Femur (tissue), 1 donor: ENCODE measurements at regions not wholly inside any gene's neighbourhood (a gene's known extent, or its start where the extent isn't known, plus 50 kb on each side); places are given as distances from the start of the nearest gene placed in this dataset.
A peak's percentile ranks its signal among the peaks of the same experiment; 100 is the strongest.
"Not testable (repeated sequence)": the region's sequence is repeated elsewhere in the genome, so short reads cannot be mapped to it uniquely, and the experiment has no call there.

ENCODE experiments used
- DNase-seq: peaks from one replicate; pipeline ENCODE4 v3.0.0-alpha.2; 2017

DNA sequence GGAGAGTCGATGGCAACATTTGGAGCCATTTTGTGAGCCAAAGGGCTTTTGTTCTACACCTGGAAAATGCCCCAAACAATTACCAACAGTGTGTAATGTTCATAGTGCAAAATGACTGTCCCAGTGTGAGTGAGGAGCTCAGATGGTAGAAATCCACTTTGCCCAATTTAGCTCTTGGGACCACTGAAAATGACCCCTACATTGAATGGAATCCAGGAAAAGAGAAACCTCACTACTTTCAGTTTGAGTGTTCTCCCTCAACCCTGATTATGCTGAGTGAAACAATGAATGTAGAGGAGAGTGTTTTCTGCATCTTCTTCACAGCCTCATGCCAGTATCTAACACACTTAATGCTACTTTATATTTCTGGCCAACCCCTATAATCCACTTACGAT is 84.9 kb upstream of the NRN1 start:
- no peak for DNase-seq

DNA sequence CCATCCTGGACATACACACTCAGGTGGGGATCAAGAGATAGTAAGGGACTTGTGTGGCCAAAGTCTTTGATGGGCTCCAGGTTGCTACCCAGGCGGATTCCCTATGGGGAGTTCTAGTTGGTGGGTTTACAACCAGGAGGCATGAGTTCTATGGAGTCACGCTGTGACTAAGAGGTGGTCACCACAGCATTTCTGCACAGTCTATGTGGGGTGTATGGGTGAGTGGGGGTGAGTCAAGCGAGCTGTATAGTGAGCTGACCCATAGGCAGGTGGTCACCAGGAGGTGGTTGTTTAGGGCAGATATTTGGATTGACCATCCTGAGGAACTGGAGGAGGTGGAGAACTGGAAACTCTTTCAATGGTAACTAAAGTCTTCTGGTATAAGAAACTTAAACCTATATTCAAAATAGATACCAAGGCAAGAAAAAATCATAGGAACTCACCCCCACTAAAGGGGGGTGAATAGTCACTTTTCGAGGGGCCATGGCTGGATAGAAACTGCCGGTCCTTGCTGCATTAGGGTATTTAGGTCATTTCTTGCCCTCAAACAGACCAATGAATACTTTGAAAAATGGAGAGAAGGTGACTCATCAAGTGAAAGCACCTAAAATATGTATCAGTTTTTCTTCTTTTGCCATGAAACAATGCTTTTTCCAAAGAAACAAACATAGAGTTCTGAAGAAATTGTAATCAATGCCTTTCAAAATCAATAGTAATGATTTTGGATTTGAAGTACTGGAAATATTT is 84.3 kb upstream of the NRN1 start:
- no peak for DNase-seq

DNA sequence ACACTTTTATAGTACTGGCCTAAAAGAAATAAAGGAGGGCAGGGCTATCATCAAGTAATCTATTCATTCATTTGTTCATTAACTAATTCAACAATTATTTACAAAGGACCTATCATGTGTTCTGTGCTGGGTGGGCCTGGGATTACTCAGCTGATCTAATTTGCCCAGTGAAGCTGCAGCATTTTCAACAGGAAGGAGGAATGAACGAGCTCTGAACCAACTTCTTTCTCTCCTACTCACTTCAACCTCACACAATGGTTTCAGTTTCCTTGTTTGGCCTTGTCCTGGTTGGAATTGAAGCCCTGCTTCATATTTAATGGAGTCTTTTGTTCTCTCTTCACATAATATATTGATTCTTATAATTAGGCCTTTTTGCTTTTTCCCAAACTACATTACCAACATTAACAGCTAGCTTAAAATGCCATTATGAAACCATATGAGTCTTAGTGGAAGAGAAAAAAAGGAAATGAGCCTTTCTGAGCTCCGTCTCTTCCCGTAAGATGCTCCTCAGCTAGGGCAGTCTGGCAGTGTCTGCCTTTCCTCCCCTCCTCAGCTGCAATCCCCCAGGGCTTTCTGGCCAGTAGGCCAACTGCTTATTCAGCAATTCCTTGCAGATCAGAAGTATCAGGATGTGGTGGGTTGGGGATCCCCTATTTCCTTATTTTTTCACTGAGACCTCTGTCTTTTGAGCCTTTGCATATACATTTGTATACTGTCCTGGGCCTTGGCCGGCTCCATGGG is 79.4 kb upstream of the NRN1 start:
- DNase-seq: peak; percentile 21

- DNase-seq: no peak
These were observed 74.2 kb upstream of the NRN1 start for GRCh38 chr6:6080975-6081374.

GRCh38 chr6:6074190-6074589 is 67.5 kb upstream of the NRN1 start:
- no peak for DNase-seq

DNA sequence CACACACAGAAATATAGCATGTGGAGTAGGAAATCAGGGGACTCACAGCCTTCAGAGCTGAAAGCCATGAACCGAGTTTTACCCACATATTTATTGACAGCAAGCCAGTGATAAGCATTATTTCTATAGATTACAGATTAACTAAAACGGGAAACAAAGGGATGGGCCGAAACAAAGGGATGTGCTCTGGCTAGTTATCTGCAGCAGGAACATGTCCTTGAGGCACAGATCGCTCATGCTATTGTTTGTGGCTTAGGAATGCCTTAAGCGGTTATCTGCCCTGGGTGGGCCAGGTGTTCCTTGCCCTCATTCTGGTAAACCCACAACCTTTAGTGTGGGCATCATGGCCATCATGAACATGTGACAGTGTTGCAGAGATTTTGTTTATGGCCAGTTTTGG is 61.4 kb upstream of the NRN1 start:
- DNase-seq: not testable (repeated sequence)

- no peak for DNase-seq
These were observed 51.3 kb upstream of the NRN1 start for GRCh38 chr6:6058054-6058444.

GRCh38 chr6:6057442-6058053 is 50.8 kb upstream of the NRN1 start:
- no peak for DNase-seq
